ENCODE measurements at regions not wholly inside any gene's neighbourhood (a gene's known extent, or its start where the extent isn't known, plus 50 kb on each side); places are given as distances from the start of the nearest gene placed in this dataset.

- TF ChIP-seq EZH2 (IDR thresholded peaks at IDR 0.05; ENCODE audit: borderline replicate concordance, low read length): no peak
- TF ChIP-seq CTCF (IDR thresholded peaks at IDR 0.05; ENCODE audit: low read length): no peak
- Histone ChIP-seq H3F3A (ENCODE audit: insufficient read depth, low read length) (no peaks in the 10 kb centered on the region), H3K79me2 (ENCODE audit: insufficient read depth, low read length) (no peaks in the 10 kb centered on the region), H3K9me2 (ENCODE audit: low read depth, low read length) (no peaks in the 10 kb centered on the region), H3K9ac (ENCODE audit: low read length) (no peak overlapping the region), H3K27me3 (ENCODE audit: insufficient read depth, low read length) (no peaks in the 10 kb centered on the region), H3K4me1 (ENCODE audit: insufficient read depth, low read length, severe bottlenecking) (no peaks in the 10 kb centered on the region), H4K20me1 (ENCODE audit: insufficient read depth, low read length) (no peaks in the 10 kb centered on the region), H2AFZ (ENCODE audit: low read length) (no peak overlapping the region), H3K4me2 (ENCODE audit: low read length) (no peak overlapping the region), H3K9me3 (ENCODE audit: low read length) (no peaks in the 10 kb centered on the region), H3K4me3 (ENCODE audit: low read depth, low read length, poor library complexity, severe bottlenecking) (no peak overlapping the region), H3K27ac (ENCODE audit: low read depth, low read length, poor library complexity, severe bottlenecking) (no peak overlapping the region), H3K36me3 (ENCODE audit: insufficient read depth, low read length) (no peaks in the 10 kb centered on the region)
These were observed 448.5 kb upstream of the MKI67 start for GRCh38 chr10:128574581-128575210.

- H3K4me3 ChIP-seq (ENCODE audit: low read depth, low read length, poor library complexity, severe bottlenecking): no peak overlapping the region
- no peaks in the 10 kb centered on the region for H3K9me2 ChIP-seq (ENCODE audit: low read depth, low read length)
- H3K9me3 ChIP-seq (ENCODE audit: low read length): no peaks in the 10 kb centered on the region
- no peaks in the 10 kb centered on the region for H3K79me2 ChIP-seq (ENCODE audit: insufficient read depth, low read length)
- no peak overlapping the region for H3K9ac ChIP-seq (ENCODE audit: low read length)
- H3K36me3 ChIP-seq (ENCODE audit: insufficient read depth, low read length): no peaks in the 10 kb centered on the region
- H3K27ac ChIP-seq (ENCODE audit: low read depth, low read length, poor library complexity, severe bottlenecking): no peak overlapping the region
- no peak overlapping the region for H3K4me2 ChIP-seq (ENCODE audit: low read length)
- TF ChIP-seq CTCF (IDR thresholded peaks at IDR 0.05; ENCODE audit: low read length): no peak
- TF ChIP-seq EZH2 (IDR thresholded peaks at IDR 0.05; ENCODE audit: borderline replicate concordance, low read length): no peak
- no peak overlapping the region for H2AFZ ChIP-seq (ENCODE audit: low read length)
- no peaks in the 10 kb centered on the region for H3K4me1 ChIP-seq (ENCODE audit: insufficient read depth, low read length, severe bottlenecking)
- H4K20me1 ChIP-seq (ENCODE audit: insufficient read depth, low read length): no peaks in the 10 kb centered on the region
- H3F3A ChIP-seq (ENCODE audit: insufficient read depth, low read length): no peaks in the 10 kb centered on the region
- H3K27me3 ChIP-seq (ENCODE audit: insufficient read depth, low read length): no peaks in the 10 kb centered on the region
These were observed 449.5 kb upstream of the MKI67 start for GRCh38 chr10:128575761-128576160.

GRCh38 chr10:128576336-128576735, 450.1 kb upstream of the MKI67 start:
- TF ChIP-seq CTCF (IDR thresholded peaks at IDR 0.05; ENCODE audit: low read length): no peak
- TF ChIP-seq EZH2 (IDR thresholded peaks at IDR 0.05; ENCODE audit: borderline replicate concordance, low read length): no peak
- no peaks in the 10 kb centered on the region for H3K9me2 ChIP-seq (ENCODE audit: low read depth, low read length)
- no peak overlapping the region for H3K27ac ChIP-seq (ENCODE audit: low read depth, low read length, poor library complexity, severe bottlenecking)

More at GRCh38 chr10:128576336-128576735, 450.1 kb upstream of the MKI67 start:
- no peaks in the 10 kb centered on the region for H3F3A ChIP-seq (ENCODE audit: insufficient read depth, low read length)
- H3K4me2 ChIP-seq (ENCODE audit: low read length): no peak overlapping the region
- no peaks in the 10 kb centered on the region for H3K79me2 ChIP-seq (ENCODE audit: insufficient read depth, low read length)
- no peak overlapping the region for H2AFZ ChIP-seq (ENCODE audit: low read length)
- no peaks in the 10 kb centered on the region for H4K20me1 ChIP-seq (ENCODE audit: insufficient read depth, low read length)
- H3K4me3 ChIP-seq (ENCODE audit: low read depth, low read length, poor library complexity, severe bottlenecking): no peak overlapping the region
- no peaks in the 10 kb centered on the region for H3K36me3 ChIP-seq (ENCODE audit: insufficient read depth, low read length)
- H3K27me3 ChIP-seq (ENCODE audit: insufficient read depth, low read length): no peaks in the 10 kb centered on the region
- H3K9me3 ChIP-seq (ENCODE audit: low read length): no peaks in the 10 kb centered on the region
- H3K9ac ChIP-seq (ENCODE audit: low read length): no peak overlapping the region
- no peaks in the 10 kb centered on the region for H3K4me1 ChIP-seq (ENCODE audit: insufficient read depth, low read length, severe bottlenecking)
